Neural cell (in vitro differentiated cells): ENCODE measurements at regions not wholly inside any gene's neighbourhood (a gene's known extent, or its start where the extent isn't known, plus 50 kb on each side); places are given as distances from the start of the nearest gene placed in this dataset.

Source experiments
- H2AFZ ChIP-seq: fragments of 200-600, 300-800 bp; sonication (generic), shearing (Covaris generic); 2 replicates; pipeline ENCODE4 v1.6.0; 2014; ENCODE audit warnings: low read depth, mild to moderate bottlenecking, antibody characterized with exemption, low read length, moderate library complexity
- H3F3A ChIP-seq: fragments of 200-600 bp; shearing (Covaris generic); 2 replicates; pipeline ENCODE4 v1.6.1; 2016; ENCODE audit warnings: mild to moderate bottlenecking, moderate library complexity, mixed read lengths, antibody characterized with exemption, low read length; ENCODE audit not compliant: insufficient read depth, poor library complexity, severe bottlenecking
- H3K27ac ChIP-seq: fragments of 200-600, 300-800 bp; sonication (generic), shearing (Covaris generic); 2 replicates; pipeline ENCODE4 v1.5.1; 2014; ENCODE audit warnings: mild to moderate bottlenecking, low read length, moderate library complexity
- H3K27me3 ChIP-seq: fragments of 300-800, 200-600 bp; sonication (generic), shearing (Covaris generic); 2 replicates; pipeline ENCODE4 v1.6.0; 2014; ENCODE audit warnings: mild to moderate bottlenecking, low read depth, low read length, moderate library complexity; ENCODE audit not compliant: insufficient read depth
- H3K36me3 ChIP-seq: fragments of 300-800, 200-600 bp; sonication (generic), shearing (Covaris generic); 2 replicates; pipeline ENCODE4 v1.5.1; 2014; ENCODE audit warnings: mild to moderate bottlenecking, antibody characterized with exemption, low read length, moderate library complexity; ENCODE audit not compliant: insufficient read depth
- H3K4me2 ChIP-seq: fragments of 300-800, 200-600 bp; sonication (generic), shearing (Covaris generic); 2 replicates; pipeline ENCODE4 v1.6.0; 2014; ENCODE audit warnings: mild to moderate bottlenecking, low read length
- H3K4me3 ChIP-seq: fragments of 300-800, 200-600 bp; sonication (generic), shearing (Covaris generic); 2 replicates; pipeline ENCODE4 v1.5.1; 2014; ENCODE audit warnings: mild to moderate bottlenecking, low read length, moderate library complexity
- H3K79me2 ChIP-seq: fragments of 200-600 bp; shearing (Covaris generic); replicated peaks from 2 replicates; pipeline ENCODE4 v1.6.0; 2014; ENCODE audit warnings: mild to moderate bottlenecking, low read length, moderate library complexity; ENCODE audit not compliant: insufficient read depth
- H3K9ac ChIP-seq: fragments of 300-800, 200-600 bp; sonication (generic), shearing (Covaris generic); 2 replicates; pipeline ENCODE4 v1.6.1; 2016; ENCODE audit warnings: mild to moderate bottlenecking, low read length, mixed read lengths
- H3K9me2 ChIP-seq: fragments of 200-600 bp; shearing (Covaris generic); 2 replicates; pipeline ENCODE4 v1.6.1; 2016; ENCODE audit warnings: mild to moderate bottlenecking, low read length, mixed read lengths; ENCODE audit not compliant: insufficient read depth
- H3K9me3 ChIP-seq: fragments of 200-600, 300-800 bp; sonication (generic), shearing (Covaris generic); 2 replicates; pipeline ENCODE4 v1.6.1; 2016; ENCODE audit warnings: mild to moderate bottlenecking, mixed run types, low read length, moderate library complexity, mixed read lengths
- H4K20me1 ChIP-seq: fragments of 200-600 bp; shearing (Covaris generic); 2 replicates; pipeline ENCODE4 v1.6.1; 2016; ENCODE audit warnings: mild to moderate bottlenecking, mixed run types; ENCODE audit not compliant: insufficient read depth
- EP300 ChIP-seq: fragments of 450-650 bp; conservative IDR thresholded peaks from 2 replicates; pipeline ENCODE4 v1.6.1; 2014; ENCODE audit warnings: antibody characterized with exemption, mild to moderate bottlenecking, moderate library complexity; ENCODE audit not compliant: poor library complexity, severe bottlenecking
- EZH2 ChIP-seq: fragments of 200-600, 300-800 bp; shearing (Covaris generic), sonication (generic); IDR thresholded peaks from 2 replicates; pipeline ENCODE4 v1.6.1; 2014; ENCODE audit warnings: antibody characterized with exemption, low read length, borderline replicate concordance, mild to moderate bottlenecking; ENCODE audit not compliant: insufficient read depth, poor library complexity, severe bottlenecking
- MXI1 ChIP-seq: fragments of 450-650 bp; conservative IDR thresholded peaks from 2 replicates; pipeline ENCODE4 v1.6.1; 2014; ENCODE audit warnings: antibody characterized with exemption, mild to moderate bottlenecking; ENCODE audit not compliant: poor library complexity, severe bottlenecking
- RAD21 ChIP-seq: fragments of 450-650 bp; conservative IDR thresholded peaks from 2 replicates; pipeline ENCODE4 v1.6.1; 2014; ENCODE audit warnings: antibody characterized with exemption, mild to moderate bottlenecking, moderate library complexity
- SMC3 ChIP-seq: fragments of 450-650 bp; conservative IDR thresholded peaks from 2 replicates; pipeline ENCODE4 v1.6.1; 2014; ENCODE audit warnings: antibody characterized with exemption, mild to moderate bottlenecking, moderate library complexity; ENCODE audit not compliant: poor library complexity
- TF ChIP-seq, protein P1 (sequence below): IDR thresholded peaks from 2 replicates; pipeline ENCODE4 v1.6.1; 2012; ENCODE audit warnings: borderline replicate concordance
- TF ChIP-seq, protein P2 (sequence below): fragments of 450-650 bp; IDR thresholded peaks from 2 replicates; pipeline ENCODE4 v1.5.1; 2014; ENCODE audit warnings: antibody characterized with exemption, mild to moderate bottlenecking, moderate library complexity; ENCODE audit not compliant: poor library complexity, severe bottlenecking

DNA sequence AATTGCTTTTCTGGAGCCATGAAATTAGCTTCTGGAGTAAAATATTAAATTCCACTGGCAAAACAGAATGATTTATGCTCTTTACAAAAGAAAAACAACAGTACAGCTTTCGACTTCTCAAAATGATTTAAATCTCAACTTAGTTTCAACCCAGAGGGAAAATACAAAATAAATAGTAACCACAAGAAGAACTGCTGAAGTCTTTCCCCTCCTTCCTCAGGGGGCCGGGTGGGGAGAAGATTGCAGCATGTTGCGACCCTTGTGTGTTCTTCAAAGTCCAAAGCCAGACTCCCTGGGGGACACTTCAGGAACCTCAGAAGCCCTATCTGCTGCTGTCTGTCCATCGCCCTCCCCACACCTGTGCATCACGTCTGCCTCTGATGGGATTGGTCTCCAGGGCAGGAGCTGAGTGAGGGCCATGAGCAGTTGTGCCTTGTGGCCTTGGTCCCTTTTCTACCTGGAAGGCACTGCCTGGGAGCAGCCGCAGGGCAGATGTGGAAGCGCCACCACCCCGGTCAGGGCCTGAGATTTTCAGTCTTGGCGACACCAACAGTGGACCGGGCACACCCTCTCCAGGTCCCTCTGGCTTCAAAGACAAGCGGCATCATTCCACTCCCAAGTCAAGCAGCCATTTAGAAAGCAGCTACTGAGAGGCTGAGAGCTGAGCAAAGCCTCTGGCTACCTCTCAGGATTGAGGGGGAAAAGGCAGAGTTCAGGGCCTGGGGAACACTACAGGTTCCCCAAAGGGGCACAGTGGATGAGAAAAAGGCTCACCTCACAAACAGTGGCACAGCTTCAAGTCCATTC is 210.1 kb upstream of the RAB6C start:
- no peaks in the 10 kb centered on the region for H3K79me2 ChIP-seq
- H3K27ac ChIP-seq = no peak overlapping the region
- H2AFZ ChIP-seq = no peak overlapping the region
- TF ChIP-seq RAD21 (no peak), MXI1 (no peak)
- no peaks in the 10 kb centered on the region for H3K36me3 ChIP-seq
- H3K4me2 ChIP-seq = no peak overlapping the region
- H3K9ac ChIP-seq = no peak overlapping the region
- no peaks in the 10 kb centered on the region for H4K20me1 ChIP-seq
- H3K9me3 ChIP-seq = no peaks in the 10 kb centered on the region
- H3K9me2 ChIP-seq = no peaks in the 10 kb centered on the region
- H3F3A ChIP-seq = no peaks in the 10 kb centered on the region
- no peak overlapping the region for H3K4me3 ChIP-seq
- H3K27me3 ChIP-seq = no peaks in the 10 kb centered on the region

DNA sequence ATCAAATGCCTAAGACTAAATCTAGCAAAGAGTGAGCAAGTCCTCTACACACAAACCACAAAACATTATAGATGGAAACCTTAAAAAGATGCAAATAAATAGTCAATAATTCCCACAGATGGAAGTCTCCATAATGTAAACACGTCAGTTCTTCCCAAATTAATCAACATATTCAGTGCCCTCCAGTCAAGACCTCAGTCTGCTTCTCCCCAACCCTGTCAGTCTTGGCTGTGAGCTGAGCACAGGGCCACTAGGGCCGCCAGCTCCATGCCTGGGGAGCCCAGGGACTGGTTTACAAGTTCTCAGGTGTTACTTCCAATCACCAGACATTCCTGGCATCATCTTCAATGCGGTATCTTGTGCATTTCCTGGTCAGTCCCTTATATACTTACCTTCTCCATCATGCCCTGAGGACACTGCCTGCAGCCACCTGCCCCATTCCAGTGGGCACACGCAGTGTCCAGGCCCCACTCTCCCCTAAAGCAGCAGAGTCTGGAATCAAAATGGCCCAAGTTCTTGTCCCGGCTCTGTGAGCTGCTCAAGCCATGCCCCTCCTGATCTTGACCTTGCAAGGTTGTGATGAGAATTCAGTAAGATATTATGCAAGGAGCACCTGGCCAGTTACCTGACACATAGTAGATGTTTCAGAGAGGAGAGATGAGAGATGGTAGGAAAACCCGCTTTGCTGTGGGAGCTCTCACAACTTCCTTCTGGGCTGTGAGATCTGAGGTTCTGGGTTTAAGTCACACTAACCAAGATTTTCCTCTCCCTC is 207.9 kb upstream of the RAB6C start:
- Histone ChIP-seq H3K4me2 (no peak overlapping the region), H4K20me1 (no peaks in the 10 kb centered on the region), H3K9me2 (no peaks in the 10 kb centered on the region), H3K4me3 (no peak overlapping the region), H3K9ac (no peak overlapping the region), H3K79me2 (no peaks in the 10 kb centered on the region), H3K27me3 (no peaks in the 10 kb centered on the region), H2AFZ (no peak overlapping the region), H3K36me3 (no peaks in the 10 kb centered on the region), H3K9me3 (no peaks in the 10 kb centered on the region), H3K27ac (no peak overlapping the region), H3F3A (no peaks in the 10 kb centered on the region)
- TF ChIP-seq, protein P1, sequence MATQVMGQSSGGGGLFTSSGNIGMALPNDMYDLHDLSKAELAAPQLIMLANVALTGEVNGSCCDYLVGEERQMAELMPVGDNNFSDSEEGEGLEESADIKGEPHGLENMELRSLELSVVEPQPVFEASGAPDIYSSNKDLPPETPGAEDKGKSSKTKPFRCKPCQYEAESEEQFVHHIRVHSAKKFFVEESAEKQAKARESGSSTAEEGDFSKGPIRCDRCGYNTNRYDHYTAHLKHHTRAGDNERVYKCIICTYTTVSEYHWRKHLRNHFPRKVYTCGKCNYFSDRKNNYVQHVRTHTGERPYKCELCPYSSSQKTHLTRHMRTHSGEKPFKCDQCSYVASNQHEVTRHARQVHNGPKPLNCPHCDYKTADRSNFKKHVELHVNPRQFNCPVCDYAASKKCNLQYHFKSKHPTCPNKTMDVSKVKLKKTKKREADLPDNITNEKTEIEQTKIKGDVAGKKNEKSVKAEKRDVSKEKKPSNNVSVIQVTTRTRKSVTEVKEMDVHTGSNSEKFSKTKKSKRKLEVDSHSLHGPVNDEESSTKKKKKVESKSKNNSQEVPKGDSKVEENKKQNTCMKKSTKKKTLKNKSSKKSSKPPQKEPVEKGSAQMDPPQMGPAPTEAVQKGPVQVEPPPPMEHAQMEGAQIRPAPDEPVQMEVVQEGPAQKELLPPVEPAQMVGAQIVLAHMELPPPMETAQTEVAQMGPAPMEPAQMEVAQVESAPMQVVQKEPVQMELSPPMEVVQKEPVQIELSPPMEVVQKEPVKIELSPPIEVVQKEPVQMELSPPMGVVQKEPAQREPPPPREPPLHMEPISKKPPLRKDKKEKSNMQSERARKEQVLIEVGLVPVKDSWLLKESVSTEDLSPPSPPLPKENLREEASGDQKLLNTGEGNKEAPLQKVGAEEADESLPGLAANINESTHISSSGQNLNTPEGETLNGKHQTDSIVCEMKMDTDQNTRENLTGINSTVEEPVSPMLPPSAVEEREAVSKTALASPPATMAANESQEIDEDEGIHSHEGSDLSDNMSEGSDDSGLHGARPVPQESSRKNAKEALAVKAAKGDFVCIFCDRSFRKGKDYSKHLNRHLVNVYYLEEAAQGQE = no peak
- no peak for TF ChIP-seq MXI1
- TF ChIP-seq EZH2 = no peak
- no peak for TF ChIP-seq EP300
- TF ChIP-seq SMC3 = no peak
- TF ChIP-seq, protein P2, sequence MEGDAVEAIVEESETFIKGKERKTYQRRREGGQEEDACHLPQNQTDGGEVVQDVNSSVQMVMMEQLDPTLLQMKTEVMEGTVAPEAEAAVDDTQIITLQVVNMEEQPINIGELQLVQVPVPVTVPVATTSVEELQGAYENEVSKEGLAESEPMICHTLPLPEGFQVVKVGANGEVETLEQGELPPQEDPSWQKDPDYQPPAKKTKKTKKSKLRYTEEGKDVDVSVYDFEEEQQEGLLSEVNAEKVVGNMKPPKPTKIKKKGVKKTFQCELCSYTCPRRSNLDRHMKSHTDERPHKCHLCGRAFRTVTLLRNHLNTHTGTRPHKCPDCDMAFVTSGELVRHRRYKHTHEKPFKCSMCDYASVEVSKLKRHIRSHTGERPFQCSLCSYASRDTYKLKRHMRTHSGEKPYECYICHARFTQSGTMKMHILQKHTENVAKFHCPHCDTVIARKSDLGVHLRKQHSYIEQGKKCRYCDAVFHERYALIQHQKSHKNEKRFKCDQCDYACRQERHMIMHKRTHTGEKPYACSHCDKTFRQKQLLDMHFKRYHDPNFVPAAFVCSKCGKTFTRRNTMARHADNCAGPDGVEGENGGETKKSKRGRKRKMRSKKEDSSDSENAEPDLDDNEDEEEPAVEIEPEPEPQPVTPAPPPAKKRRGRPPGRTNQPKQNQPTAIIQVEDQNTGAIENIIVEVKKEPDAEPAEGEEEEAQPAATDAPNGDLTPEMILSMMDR = no peak
